HG03460 (cell line): ENCODE measurements at regions not wholly inside any gene's neighbourhood (a gene's known extent, or its start where the extent isn't known, plus 50 kb on each side); places are given as distances from the start of the nearest gene placed in this dataset.
"Not testable (repeated sequence)": the region's sequence is repeated elsewhere in the genome, so short reads cannot be mapped to it uniquely, and the experiment has no call there.

ENCODE experiments used
- ATAC-seq: cut with Tn5 transposase; IDR thresholded peaks from one replicate; pipeline ENCODE4 v1.9.1; 2021; ENCODE audit not compliant: unreplicated experiment

- ATAC-seq: no peak
Measured at GRCh38 chr6:80440496-80441115, 334.1 kb downstream of the BCKDHB start.

- no peak for ATAC-seq
Measured at GRCh38 chr6:80439721-80440470, 333.4 kb downstream of the BCKDHB start.

- no peak for ATAC-seq
Measured at GRCh38 chr6:80438772-80439171, 332.3 kb downstream of the BCKDHB start.

GRCh38 chr6:80437801-80438200 lies 331.3 kb downstream of the BCKDHB start:
- no peak for ATAC-seq

GRCh38 chr6:80437221-80437620 lies 330.8 kb downstream of the BCKDHB start:
- ATAC-seq: no peak

GRCh38 chr6:80436663-80437062 lies 330.2 kb downstream of the BCKDHB start:
- no peak for ATAC-seq

- no peak for ATAC-seq
Measured at GRCh38 chr6:80435457-80435856, 329.0 kb downstream of the BCKDHB start.

GRCh38 chr6:80434691-80435350 lies 328.4 kb downstream of the BCKDHB start:
- ATAC-seq: no peak

- no peak for ATAC-seq
Measured at GRCh38 chr6:80433673-80434025, 327.2 kb downstream of the BCKDHB start.

GRCh38 chr6:80433010-80433672 lies 326.7 kb downstream of the BCKDHB start:
- ATAC-seq: no peak

GRCh38 chr6:80425089-80425823 lies 318.8 kb downstream of the BCKDHB start:
- no peak for ATAC-seq

GRCh38 chr6:80411486-80411885 lies 305.0 kb downstream of the BCKDHB start:
- ATAC-seq: no peak

GRCh38 chr6:80407976-80408375 lies 301.5 kb downstream of the BCKDHB start:
- not testable (repeated sequence) for ATAC-seq

- ATAC-seq: no peak
Measured at GRCh38 chr6:80404889-80405288, 298.4 kb downstream of the BCKDHB start.

GRCh38 chr6:80403365-80403764 lies 296.9 kb downstream of the BCKDHB start:
- no peak for ATAC-seq

GRCh38 chr6:80402266-80402665 lies 295.8 kb downstream of the BCKDHB start:
- no peak for ATAC-seq
